NOMO-1 treated with dmso at 0.1 percent for 144 hours (cell line): ENCODE measurements at regions not wholly inside any gene's neighbourhood (a gene's known extent, or its start where the extent isn't known, plus 50 kb on each side); places are given as distances from the start of the nearest gene placed in this dataset.

ENCODE experiments used
- DNase-seq: peaks from one replicate; lab custom pipeline; 2025; ENCODE audit not compliant: unreplicated experiment; lab: John Stamatoyannopoulos, UW

DNA sequence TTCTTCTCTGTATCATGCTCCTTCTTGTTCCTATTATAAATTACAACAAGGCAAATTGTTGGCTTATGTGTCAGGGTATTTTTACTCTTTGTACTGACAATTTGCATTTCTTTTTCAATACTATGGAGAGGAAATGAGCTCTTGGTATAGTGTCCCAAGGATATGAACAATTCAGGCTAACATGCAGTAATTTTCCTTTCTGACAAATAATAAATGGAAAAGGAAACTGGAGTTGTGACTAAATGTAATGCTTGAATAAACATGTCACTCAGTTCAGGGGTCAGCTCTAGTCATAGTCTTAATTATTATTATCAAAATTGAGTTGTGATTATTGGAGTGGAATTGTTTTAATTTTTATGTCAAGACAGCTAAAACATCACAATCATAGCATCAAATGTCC lies 256.0 kb upstream of the ZPLD1 start:
- DNase-seq, result no peak

DNA sequence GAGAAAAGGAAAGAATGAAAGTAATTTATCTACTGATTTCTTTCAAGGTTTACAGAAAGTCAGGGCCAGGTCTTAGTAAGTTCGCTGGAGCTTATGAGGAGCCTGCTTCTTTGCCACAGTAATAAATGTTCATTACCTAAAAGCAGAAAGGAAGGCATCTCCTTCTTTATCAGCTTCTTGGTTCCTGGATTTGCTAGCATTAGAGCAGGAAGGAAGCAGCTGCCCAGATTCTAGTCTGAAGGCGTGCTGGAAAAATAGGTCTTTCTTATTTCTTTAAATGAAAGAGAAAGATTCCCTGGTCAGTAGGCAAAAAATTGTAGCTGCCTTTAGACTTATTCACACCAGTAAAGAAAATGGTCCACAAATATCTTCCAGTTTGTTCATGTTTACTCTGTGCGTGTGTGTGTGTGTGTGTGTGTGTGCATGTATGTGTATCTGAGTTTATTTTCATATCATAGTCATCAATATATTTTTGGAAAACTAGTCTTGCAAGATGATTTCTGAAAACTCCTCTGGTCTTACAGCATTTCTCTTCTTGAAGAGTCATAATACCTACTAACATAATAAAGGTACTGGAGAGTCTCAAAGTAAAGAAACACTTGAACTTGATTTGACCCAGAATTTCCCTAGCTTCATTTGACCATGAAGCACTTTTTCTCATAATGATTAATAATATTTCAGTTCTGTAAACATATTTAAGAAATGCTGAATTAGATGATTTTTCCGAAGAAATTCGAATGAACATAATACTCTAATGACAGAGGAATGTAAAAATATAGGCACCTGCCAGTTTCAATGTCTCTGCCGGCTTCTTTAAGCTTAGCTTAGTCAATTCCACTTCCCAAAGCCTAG lies 255.3 kb upstream of the ZPLD1 start:
- no peak for DNase-seq

DNA sequence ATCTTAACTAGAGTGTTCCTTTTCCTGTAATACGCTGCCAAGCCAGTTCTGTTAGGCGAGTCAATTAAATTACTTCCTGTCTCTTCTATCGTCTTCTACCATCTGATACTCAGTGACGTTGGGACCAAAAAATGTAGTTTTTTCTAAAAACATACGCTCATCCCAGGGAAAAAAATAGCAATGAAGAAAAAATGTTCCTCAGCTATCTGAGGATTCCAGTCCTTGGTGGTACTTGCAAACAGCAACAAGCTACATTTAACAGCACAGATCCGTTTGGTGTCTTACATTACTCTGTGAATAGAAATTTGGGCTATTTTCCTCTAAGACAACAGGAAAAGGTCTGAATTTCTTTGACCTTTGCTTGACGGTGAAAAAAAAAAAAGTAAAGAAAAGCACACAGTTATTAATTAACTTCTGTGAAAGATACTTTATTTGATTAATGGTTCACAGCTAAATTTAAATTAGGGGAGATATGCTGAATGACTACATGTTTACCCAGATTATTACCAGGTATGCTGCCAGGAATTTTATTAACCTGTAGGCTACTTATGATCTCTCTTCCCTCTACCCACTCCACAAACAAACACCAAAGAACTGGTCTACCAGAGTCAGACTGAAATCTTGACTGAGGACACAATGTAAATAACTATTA lies 254.4 kb upstream of the ZPLD1 start:
- DNase-seq, result no peak

DNA sequence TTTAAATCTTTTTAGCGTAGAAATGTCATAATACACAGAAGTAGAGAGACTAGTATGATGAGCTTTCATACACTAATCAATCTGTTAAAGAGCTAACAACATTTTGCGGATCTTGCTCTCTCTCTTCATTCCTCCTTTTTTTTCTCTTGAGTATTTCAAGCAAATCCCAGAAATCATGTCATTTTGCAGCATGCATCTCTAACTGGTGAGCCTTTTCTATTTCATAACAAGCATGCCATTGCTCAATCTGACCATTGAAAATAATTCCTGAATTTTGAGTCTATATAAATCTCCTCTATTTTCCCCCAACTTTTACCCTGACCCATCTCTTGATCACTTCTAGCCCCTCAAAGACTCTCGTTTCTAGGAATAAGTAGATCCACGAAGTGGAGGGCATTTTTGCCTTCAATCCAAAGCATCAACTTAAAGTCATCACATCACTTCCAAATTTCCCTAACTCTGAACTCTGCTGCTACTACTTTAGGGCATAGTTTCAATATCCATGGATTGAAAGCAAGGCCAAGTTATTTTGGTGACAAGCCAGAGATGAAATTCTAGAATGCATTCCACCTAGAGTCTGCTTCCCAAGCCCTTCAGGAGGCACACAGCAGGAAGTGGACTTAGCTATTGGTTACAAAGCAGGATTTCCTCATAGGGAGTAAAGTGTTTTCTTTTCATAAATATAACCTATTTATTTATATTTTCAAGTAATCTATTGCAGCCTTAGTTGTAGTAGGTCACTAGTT lies 253.5 kb upstream of the ZPLD1 start:
- no peak for DNase-seq

DNA sequence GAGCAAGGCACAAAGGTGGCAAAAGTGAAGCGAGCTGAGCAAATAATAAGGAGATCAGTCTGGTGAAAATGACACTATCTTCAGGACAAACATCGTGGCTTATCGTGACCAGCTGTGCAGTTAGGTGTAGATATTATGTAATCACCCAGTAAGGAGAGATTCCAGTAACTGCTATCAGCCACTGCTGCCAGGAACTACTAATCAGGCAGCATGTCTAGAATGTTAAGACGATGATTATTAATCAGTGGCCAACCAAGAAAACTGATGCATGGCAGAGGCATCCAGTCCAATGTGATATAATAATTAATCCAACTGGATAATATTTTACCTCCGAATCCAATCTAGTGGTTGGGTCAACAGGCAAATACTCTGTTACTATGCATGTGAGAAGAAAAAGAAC lies 252.7 kb upstream of the ZPLD1 start:
- no peak for DNase-seq

DNA sequence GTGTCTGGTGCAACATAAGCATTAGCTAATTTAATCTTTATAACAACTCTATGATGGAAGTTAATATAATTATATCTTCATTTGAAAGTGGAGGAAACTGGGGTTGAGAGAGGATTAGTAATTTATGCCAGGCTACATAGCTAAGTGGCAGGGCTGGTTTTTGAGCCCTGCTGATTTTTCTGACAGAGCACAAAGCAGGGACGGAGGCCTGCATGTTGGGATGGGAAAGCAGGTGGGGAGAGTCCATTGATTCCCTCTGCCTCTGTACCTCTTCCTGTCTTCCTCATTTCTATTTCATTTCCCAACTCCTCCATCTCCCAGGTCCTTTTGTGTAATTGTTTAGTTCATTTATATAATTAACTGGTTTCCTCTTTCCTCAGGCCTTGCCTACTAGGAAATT lies 251.6 kb upstream of the ZPLD1 start:
- DNase-seq, result no peak

DNA sequence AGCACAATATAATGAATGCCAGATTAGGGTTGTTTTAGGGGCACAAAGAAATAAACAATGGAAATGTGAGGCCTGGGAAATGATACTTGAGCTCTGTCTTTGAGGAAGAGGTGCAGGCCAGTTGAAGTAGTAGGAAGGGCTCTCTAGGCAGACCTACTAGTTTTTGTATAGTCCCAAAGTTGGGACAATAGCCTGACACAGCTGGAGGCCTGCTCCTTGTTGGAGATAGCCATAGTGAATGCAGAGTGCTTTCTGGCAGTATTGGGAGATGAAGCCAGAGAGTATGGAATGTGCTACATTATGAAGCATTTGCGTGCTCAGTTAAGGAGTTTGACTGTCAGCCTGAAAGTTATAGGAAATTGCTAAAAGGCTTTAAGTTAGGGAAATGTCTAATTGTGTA lies 251.2 kb upstream of the ZPLD1 start:
- no peak for DNase-seq

DNA sequence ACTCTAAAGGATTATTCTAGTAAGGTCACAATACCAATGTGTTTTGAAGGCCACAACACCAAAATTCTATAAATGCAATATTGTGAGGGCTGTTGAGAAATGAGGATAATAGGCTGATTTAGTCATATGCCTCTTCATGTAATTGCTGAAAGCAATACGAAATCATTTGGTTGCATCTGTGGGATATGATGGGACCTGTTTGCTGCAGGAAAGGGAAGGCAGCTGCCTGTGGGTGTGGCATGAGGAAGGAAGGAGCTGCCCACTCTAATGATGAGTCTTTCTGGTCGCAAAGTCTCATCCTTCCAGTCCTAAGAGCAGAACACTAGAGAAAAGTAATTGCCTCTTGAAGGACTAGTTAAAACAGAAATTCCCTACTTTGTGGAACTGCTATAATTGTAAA lies 245.3 kb upstream of the ZPLD1 start:
- peak; percentile 14 for DNase-seq

DNA sequence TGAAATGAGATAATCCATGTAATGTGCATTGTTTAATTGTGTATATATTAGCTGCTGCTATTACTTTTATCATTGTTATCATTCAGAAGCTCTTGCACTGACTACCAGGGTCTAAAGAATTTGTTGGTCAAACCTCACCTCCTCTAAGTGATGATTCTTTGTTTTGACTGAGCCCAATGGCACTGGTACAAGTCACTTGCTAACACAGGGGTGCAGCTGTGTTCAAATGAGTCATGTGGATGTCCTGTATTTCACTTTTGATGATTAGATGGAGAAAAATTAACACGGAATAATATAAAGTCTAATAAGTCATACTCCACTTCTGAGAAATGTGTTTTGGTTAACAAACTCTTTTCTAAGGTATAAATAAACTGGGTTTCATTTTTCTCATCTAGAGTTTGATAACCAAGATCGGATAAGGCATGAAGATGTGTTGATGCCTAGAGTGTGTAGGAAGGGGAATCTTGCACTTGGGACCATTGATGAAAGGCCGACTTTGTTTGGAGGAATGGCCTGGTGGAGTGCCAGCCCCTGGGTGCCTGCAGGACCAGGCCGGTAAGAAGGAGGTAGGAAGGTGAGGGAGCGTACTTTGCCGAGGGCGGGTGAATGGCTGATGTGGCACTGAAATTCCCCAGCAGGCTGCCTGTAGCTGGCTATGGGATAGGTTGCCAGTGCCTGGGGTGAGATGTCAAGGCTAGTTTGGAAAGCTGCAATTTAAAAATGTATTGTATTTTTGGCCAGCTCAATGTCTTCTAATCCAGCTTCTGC lies 244.7 kb upstream of the ZPLD1 start:
- no peak for DNase-seq

DNA sequence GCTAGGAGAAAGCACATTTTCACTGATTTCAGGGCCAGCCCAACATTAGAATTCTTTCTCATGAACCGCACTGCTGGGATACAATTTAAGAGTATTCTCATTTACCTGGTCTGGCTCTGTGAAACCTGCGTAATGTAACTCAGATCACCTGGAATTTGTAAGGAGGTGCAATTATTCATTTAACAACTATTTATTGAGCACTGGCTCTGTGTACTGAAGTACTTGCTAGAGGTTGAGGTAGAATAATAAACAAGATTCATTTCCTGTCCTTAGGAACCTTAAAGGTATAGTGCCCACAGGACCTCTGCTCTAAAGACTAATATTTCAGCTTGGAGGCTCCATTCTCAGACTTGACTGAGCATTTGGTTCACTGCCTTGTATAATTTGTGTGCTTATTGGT lies 242.2 kb upstream of the ZPLD1 start:
- DNase-seq, result no peak

DNA sequence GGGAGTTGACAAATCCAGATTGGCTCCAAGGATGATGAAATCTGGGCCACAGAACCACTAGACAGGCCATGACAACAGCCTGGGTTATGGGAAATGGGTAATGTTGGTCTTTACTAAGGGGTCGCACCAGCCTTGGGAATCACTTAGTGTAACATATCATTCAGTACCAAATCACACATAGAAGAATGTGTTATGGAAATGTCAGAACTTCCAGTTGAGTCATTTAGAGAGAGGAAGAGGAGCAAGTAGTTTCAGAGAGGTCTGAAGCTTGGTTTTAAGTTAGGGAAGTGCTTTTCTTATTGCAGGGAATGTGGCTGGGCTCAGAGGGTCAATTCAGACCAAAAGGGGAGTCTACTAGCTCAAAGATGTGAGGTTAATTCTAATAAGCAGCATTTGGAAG lies 241.6 kb upstream of the ZPLD1 start:
- DNase-seq, result no peak

DNA sequence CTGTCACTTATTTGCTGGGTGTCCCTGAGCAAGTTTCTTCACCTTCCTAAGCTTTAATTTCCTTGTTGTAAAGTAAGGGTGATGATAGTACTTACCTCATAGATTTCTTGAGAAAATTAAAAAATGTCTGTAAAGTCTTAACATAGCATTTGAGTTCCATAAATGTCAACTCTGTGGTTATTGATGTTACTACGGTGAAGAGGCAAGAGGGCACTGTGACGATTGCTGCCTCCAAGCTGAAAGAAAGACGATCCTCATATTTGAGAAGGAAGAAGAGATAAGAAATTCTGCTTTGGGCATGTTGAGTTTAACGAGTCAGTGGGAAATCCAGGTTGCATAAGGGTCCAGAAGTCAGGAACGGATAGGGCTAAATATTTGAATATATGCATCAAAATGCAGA lies 240.8 kb upstream of the ZPLD1 start:
- DNase-seq, result no peak

DNA sequence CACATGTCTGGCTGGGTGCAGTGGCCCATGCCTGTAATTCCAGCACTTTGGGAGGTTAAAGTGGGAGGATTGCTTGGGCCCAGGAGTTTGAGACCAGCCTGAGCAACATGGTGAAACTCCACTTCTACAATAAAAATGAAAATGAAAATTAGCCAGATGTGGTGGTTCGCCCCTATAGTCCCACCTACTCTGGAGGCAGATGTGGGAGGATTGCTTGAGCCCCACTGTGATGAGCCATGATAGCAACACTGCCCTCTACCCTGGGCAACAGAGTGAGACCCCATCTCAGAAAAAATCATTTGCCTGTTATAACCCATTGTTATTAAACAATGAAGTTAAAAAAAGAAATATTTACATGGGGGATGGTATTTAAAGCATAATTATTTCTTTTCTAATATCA lies 240.1 kb upstream of the ZPLD1 start:
- no peak for DNase-seq

DNA sequence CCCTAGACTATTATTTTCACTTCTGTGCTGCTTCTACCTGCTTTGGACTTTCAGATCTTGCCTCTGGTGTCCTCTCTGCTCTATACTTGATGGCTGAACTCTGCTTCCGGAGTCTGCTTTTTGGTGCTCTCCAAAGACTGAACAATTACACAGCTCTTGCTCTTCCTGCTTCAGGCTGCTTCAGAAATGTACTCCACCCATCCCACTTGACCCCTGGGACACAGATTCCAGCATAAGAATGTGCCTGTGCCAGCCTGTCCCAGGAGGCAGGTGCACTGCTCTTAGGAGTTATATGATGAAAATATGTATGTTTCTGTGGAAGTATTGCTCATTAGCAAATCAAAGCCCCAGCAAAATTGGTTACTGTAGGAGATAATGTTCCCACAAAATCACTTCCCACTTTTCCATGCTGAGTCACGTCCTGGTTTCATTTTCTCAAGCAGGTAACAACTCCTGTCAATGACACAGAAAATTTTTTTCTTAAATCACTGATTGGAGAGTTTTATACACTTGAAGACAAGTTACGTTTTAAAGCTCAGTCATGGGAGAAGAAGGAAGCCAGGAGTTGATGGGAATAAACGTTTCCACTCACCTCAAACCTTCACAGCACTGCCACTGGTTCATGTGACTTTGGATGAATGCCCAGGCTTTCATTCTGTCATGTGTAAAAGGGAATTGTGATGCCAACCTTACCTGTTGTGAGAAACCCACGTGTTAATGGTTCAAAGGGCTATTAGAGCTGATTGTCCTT lies 239.4 kb upstream of the ZPLD1 start:
- DNase-seq, result no peak

DNA sequence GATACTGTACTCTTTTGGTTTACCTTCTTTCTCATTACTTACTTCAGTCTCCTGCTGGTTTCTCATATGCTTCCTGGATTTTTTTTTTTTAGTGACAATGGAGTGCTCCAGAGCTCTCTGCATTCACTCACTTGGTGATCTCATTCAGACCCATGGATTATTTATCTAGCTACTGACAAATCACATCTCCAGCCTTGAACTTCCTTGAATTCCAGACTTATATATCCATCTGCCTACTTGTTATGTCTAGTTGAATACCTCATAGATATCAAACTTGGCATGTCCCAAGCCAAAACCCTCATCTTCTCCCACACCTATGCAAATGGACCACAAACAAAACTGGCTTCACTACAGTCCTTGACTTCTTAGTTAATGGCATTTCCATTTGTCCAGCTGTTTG lies 234.7 kb upstream of the ZPLD1 start:
- no peak for DNase-seq

DNA sequence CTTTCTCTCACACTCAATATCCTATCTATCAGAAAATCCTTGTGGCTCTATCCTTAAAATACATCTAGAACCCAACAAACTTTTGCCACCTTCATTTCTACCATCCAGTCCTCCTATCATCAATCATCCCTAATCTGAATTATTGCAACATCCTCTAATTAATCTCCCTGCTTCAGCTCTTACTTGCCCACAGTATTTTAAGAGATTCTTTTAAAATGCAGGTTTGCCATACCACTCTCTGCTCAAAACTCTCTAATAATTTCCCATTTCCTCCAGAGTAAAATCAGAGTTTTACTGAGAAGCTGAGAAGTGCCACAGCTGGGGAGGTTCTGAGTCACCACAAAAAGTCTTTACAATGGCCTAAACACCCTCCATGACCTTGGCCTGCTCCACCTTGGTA lies 234.3 kb upstream of the ZPLD1 start:
- no peak for DNase-seq

DNA sequence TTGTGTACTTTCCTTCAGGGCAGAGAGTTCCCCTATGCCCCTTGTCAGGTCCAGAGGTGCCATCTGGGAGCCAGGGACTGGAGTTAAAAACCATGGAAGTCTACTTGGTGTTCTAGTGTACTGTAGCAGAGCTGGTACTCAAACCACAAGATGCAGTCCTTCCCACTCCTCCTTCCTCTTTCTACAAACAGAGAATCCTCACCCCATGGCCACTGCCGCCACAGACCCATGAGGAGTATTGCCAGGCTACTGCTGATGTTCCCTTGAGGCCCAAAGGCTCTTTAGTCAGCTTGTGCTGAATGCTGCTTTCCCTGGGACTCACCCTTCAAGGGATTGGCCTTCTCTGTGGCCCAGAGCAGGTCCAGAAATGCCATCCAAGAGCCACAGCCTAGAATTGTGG lies 229.2 kb upstream of the ZPLD1 start:
- peak; percentile 30 for DNase-seq

DNA sequence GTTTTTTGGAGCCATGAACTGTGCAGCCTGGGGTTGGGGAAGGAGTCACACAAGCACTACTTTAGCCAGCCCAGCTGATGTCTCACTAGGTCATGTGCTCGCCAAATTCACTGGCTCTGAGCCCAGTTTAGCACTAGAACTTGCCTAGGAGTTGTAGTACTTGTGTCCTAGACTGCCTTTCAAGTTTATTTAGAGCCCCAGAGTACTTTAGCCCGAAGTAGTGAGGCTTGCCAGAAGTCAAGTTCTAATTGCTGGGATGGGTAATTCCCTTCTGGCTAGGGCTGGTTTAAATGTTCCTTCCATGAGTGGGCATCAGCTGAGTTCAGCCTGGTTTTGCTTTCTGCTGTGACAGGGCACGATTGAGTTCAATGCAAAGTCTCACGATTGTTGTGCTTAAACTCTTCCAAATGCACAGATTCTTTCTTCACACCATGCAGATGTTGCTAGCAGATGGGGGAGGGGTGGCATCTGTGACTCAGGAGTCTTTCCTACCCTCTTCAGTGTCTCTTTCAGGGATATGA lies 228.2 kb upstream of the ZPLD1 start:
- no peak for DNase-seq

DNA sequence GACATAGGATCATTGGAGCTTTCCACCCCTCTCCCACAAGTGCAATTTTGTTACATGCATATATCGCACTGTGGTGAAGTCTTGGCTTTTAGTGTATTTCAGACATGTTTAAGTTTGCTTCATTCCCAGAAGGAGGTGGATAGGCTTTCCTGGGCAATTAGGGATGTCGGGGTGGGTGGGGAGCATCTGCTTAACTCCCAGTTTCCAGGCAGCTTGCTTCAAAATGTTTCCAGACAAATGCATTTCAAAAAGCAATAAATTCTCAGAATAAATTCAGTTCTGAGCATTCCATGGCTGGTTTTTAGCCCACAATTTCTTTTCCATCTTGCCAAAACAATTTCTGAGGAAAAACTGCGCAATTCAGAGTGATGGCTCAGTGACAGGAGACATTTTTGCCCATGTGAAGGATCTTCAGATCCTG lies 227.7 kb upstream of the ZPLD1 start:
- no peak for DNase-seq

DNA sequence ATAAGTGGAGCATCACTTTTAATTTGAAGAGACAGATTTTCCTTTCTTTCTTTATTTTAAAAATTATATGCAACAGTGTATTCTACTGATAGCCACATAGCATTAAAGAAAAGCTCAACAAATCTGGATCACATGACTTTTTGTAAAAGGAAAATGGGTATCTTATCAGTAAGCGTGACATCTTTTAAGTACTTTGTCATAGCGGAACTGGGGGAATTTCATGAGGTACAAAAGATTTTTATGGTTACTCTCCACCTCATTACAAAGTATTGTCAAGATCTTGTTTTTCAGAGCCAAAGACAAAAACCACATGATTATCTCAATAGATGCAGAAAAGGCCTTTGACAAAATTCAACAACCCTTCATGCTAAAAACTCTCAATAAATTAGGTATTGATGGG lies 219.6 kb upstream of the ZPLD1 start:
- no peak for DNase-seq
